GM18867 (cell line): ENCODE measurements at regions not wholly inside any gene's neighbourhood (a gene's known extent, or its start where the extent isn't known, plus 50 kb on each side); places are given as distances from the start of the nearest gene placed in this dataset.

ENCODE experiments used
- ATAC-seq: cut with Tn5 transposase; IDR thresholded peaks from one replicate; pipeline ENCODE4 v1.9.1; 2021; ENCODE audit warnings: mild to moderate bottlenecking, moderate library complexity; ENCODE audit not compliant: unreplicated experiment

DNA sequence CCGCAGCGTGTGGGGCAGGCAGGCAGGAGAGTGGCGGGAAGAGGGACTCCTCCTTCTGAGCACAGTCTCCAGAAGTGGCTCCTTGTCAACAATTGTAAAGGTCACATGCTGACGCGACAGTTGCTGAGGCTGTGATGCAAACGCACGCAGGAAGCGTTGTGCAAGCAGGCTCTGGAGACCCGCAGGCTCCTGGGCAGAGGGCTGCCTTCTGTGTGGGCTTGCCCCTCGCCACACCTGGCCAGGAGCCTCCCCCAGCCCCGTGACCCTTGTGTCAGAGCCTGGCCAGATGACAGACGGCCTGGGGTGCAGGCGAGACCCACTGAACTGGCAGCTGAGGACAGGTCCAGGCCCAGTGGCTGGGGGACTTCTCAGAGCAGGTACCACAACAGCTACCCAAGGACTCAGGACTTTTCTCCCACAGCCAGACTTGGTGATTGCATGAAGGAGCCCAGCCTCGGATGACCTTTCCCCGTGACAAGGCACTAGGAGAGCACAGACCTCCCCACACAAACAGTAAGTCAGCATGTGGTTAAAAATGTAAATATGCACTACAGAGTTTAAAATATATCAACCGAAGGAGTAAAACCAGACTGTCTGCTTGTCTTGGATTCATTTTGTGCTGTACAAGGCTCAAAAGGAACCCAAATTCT, 222.1 kb upstream of the RREB1 start:
- no peak for ATAC-seq

DNA sequence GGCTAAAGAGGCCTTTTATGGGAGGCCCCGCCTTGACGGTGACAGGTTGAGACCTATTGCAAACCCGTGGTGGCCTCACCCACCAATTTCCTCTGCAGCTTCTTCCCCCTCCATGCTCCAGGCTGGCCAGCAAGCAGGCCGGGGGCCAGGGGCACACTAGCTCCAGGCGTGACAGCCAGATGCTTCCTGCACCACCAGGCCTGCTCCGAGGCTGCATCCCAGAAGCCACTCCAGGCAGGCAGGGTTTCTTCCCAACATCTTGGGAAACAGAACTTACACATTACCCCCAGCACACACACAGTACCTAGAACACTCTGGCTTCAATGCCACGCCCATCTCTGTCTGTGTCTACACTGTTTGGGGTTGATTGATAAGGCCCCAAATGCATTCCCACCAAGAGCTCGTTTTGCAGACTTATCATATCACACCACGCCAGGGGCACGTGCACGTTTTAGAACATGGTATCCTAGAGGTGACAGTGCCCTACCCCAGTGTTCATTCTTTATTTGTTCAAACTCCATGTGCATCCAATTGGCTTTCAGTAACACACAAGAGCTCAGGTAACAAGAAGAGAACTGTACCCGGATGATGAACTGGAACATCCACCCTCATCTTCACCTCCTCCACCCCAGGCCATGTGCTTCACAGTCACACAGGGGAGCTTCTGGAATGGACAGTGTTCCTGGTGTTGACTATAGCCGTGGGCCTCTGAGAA, 221.4 kb upstream of the RREB1 start:
- no peak for ATAC-seq

DNA sequence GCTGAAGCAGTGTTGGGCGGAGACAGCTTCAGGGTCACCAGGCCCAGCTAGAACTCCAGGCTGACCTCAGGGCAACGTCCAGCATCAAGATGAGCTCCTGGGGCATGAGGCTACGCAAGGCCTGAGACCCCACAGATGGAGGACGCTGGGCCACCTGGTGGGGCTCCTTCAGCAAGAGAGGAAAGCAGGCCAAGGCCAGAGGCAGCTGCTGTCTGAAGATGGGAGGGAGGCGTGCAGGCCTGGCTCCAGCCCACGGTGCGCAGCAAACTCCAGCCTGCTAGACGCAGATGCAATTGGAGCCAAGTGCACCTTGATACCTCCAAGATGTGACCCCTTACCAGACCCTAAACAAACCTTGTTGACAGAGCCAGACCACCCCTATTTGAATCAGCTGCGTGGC, 220.9 kb upstream of the RREB1 start:
- no peak for ATAC-seq

GRCh38 chr6:6889601-6890000, 218.2 kb upstream of the RREB1 start:
- no peak for ATAC-seq

GRCh38 chr6:6890400-6890858, 217.3 kb upstream of the RREB1 start:
- ATAC-seq: no peak

DNA sequence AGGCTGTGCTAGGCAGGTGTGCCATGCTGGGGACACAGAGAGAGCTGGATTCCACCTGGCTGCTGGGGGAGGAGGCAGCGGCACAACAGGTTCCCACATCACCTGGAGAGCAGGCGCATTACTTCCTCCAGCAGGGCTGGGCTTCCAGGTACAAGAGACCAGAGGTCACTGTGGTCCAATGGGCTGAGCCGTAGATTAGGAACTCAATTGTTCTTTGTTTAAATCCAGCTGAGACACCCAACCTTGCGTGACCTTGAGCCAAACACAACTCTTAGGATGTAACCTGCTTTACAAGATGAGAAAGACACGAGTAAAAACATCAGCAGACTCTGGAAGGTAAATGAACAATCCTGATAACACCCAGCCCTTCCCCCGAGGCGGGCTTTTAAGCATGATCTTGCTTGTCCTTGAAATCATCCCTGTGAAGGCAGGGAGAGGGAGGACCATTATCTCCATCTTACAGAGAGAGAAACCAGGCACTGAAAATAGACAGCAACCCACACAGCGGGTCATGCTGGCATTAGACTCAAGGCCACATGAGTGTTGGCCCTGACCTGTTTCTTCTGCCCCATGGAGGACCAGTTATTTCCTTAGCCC, 216.5 kb upstream of the RREB1 start:
- no peak for ATAC-seq

DNA sequence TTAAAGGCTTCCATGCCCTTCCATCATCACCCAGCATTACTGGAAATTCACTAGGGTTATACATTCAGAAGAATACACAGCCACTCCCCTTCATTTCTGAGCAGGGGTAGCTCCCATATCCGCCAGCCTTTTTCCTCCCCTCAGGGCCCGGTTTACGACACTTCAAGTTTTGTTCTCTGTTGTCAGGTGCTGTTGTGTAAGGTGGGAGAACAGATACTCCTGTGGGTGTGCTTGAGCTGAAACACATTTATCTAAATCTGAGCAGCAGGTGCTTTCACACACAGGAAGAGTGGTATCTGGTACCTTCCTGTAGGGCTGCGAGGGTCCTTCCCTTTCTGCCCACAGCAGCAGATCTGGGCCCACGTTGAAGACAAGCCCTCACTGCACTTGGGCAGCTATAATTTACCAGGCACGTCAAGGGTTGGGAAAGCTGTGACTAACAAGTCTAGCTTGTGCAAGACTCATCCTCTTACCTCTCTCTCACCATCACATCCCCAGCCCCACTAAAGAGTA, 215.8 kb upstream of the RREB1 start:
- ATAC-seq: no peak

- ATAC-seq: no peak
Measured at GRCh38 chr6:6892744-6893583, 214.8 kb upstream of the RREB1 start.

GRCh38 chr6:6893701-6894100, 214.1 kb upstream of the RREB1 start:
- no peak for ATAC-seq

DNA sequence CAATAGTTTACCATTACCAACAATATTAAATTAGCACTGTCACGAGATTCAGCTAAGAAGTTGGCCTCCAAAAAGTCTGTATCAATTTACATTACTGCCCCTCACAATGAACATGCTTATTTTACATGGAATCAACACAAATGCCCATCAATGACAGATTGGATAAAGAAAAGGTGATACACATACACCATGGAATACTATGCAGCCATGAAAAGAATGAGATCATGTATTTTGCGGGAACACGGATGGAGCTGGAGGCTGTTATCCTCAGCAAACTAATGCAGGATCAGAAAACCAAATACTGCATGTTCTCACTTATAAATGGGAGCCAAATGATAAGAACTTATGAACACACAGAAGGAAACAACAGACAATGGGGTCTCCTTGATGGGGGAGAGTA, 211.8 kb upstream of the RREB1 start:
- no peak for ATAC-seq

- no peak for ATAC-seq
Measured at GRCh38 chr6:6897140-6897539, 210.6 kb upstream of the RREB1 start.

- ATAC-seq: no peak
Measured at GRCh38 chr6:6900569-6901204, 207.1 kb upstream of the RREB1 start.

GRCh38 chr6:6901205-6901719, 206.5 kb upstream of the RREB1 start:
- ATAC-seq: no peak

GRCh38 chr6:6901945-6902344, 205.8 kb upstream of the RREB1 start:
- ATAC-seq: no peak

DNA sequence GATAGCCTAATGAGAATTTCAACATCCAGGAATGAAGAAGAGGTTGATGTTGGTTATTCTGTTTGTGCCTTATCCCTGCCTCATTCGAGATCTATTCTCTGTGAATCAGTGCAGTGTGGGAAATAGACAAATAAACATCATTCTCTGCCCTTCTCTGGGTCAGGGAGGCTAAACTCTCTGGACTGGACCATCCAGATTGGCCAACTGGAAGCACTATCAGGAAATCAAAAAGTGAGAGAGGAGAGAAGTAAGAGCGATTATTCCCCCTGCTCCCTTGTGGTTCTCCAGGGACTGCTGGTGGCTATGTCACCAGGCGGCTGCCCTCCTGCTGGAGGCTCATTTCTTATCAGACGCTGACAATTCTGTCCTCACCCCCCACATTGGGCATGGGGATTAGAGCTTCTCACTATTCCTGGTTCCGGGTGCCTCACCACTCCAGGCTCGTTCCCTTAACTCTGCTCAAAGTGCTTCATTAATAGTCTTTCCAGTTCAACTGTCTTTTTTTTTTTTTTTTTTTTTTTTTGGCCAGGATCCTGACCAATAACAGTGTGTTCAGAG, 201.7 kb upstream of the RREB1 start:
- ATAC-seq: no peak

GRCh38 chr6:6906570-6907213, 201.1 kb upstream of the RREB1 start:
- no peak for ATAC-seq

DNA sequence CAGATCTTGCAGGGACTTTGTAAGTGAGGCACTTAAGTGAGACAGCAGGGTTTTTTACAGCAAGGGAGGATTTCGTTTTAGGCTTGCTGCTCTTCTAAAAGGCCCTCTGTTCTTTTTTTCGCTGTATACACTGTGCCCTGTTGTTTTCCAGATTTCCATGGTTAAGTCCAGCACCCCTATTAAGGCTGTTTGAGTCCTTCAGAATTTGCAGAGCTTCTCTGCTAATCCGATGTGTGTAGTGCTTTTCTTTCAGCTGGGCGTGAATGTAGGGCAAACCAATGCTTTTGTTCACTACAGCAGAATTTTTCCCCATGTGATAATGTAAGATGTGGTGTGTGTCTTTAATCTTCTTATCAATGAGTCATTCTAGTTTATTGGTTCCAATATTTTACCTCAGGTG, 200.5 kb upstream of the RREB1 start:
- no peak for ATAC-seq

DNA sequence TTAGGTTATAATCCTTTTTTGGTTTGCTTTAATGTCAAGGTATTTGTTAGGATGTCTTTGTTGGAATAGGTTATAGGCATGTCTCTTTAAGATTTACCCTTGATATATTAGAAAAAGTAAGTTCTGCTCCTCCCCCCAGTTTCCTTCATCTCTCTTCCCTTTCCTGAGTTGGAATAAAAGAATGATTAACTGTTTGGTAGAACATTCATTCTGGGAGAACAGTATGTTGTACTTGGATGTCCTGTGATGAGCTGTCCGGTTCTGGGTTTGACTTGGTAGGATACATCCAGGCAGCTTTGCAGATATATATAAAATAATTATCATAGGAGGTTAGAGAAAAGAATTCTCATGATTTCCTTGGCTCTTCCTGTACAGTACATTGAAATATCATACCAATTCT, 199.6 kb upstream of the RREB1 start:
- no peak for ATAC-seq

DNA sequence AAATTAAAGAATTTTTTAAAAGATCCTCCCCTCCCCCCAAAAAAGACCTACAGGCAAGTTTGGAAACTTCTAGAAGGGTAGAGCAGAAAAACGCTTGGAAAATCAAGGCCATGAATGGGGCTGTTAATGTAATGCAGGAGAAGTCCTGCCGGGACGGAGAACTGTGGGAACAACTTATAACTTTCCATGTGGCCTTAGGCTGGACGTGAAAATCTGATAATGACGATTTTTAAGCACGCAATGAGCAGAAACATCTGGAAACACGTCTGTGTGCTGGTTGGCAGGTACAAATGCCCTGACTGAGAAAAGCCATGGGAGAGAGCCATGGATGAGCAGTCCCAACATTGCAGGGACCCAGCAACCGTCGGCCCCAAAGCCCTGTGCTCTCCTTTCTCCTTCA, 198.7 kb upstream of the RREB1 start:
- no peak for ATAC-seq
